Limb (tissue), 2 donors: ENCODE measurements at regions not wholly inside any gene's neighbourhood (a gene's known extent, or its start where the extent isn't known, plus 50 kb on each side); places are given as distances from the start of the nearest gene placed in this dataset.

Source experiments
- DNase-seq, 2 donors: peaks; one replicate each; pipeline ENCODE4 v3.0.0-alpha.2; 2016; ENCODE audit errors: extremely low spot score in 2 of 2

DNA sequence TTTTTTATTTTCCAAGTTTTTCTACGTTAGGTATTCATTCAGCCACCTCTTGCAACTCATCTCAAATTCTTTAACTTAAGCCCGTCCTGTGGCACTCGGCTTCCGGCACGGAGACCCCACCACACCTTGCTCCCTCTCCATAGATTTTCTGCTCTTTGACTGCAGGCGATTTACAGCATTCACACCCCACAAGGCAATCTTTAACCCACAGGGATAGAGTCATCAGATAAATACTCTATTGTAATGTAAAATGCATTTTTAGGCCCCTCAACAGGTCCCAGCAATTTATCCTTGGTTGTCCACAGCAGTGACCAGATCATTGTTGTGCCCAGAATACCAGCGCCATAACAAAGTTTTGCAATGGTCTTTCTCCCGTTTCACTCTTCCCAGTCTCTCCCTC is 132.3 kb upstream of the EPHA4 start:
- DNase-seq = no peak

- no peak for DNase-seq
Observed at GRCh38 chr2:221693365-221693764, 121.3 kb upstream of the EPHA4 start.

- DNase-seq = no peak
Observed at GRCh38 chr2:221691571-221691970, 119.5 kb upstream of the EPHA4 start.

DNA sequence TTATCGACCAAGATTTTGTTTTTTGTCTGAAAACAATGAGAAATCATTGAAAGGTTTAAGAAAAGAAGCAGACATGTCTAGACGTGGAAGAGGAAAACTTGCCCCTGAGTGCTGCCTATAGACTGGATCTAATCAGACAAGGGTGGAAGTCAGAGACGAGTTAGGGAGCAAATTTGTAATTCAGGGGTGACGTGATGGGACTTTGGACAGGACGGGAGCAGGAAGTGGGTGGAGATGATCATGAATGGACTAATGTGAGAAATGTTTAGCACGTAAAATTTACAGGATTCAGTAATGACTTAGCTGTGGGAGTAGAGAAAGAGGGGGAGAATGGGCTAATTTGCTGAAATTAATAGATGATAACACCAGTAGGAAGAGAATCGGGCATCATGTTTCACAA is 117.0 kb upstream of the EPHA4 start:
- DNase-seq = no peak

GRCh38 chr2:221680548-221680947 is 108.4 kb upstream of the EPHA4 start:
- DNase-seq = no peak

- no peak for DNase-seq
Observed at GRCh38 chr2:221677688-221678087, 105.6 kb upstream of the EPHA4 start.

DNA sequence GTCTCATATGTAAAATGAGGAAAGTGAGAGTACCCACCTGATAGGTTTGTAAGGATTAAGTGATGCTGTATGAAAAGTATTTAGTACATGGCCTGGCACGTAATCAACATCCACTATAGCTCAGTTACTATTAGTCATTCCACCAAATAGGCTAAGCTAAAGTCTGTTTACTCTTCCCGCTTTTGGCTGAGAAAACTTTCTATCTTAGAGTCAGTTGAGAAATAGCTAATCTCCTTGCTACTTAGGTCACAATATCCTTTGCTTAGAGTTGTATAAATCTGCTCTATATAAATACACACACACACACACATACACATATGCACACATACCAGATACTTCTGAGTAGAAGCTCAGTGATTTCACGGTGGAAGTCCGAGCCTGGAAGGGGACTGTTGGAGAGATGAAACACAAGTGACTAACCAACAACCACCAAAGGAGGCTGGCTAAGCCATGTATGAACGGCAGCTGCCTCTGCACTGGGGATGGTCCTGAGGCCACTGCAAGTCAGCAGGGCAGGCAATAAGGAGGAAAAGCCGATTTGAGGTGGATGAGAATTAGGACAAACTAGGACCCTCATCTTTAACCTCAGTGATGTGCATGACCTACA is 104.6 kb upstream of the EPHA4 start:
- no peak for DNase-seq

DNA sequence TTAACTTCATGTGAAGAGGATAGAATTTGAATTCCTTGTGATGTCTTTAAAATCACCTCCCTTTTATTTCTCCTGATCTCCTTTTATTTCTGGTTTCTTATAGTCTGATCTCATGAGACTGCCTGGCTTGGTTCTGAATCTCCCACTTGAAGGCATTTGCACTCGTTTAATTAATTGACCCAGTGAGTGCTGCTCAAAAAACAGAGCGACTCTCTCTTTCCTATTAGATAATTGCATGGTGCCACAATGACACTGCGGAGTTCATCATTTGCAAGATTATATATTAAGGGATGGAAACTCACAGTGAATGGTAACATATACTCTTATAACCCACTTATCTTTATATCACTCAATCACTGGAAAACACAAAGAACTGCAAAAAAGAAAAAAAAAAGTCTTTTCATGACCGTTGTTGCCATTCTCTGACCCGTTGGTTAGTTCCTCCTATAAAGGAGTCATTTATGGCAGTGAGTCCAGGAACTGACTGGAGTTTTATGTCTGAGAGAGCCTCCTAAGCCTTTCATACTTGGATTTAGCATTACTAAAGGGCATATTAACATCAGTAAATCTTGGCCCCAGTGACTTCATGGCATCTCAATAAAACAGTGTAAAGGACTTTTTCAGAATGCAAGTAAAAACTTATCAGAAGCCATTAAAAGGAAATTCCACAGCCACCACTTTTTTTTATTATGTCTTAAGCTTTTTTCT is 103.3 kb upstream of the EPHA4 start:
- no peak for DNase-seq

DNA sequence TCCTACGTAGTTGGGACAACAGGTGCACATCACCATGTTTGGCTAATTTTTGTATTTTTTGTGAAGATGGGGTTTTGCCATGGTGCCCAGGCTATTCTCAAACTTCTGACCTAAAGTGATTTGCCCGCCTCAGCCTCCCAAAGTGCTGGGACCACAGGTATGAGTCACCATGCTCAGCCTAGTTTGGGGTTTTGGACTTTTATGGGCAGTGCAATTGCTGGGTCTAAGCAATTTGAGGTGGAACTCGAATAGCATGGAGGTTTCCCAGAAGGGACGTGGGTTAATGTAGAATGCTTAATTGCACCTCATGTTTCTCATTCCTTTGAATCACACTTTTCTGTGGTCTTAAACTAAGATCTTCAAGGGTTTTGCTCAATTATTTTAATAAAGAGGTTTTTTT is 102.3 kb upstream of the EPHA4 start:
- no peak for DNase-seq

GRCh38 chr2:221673248-221673647 is 101.1 kb upstream of the EPHA4 start:
- DNase-seq = no peak

GRCh38 chr2:221671515-221671914 is 99.4 kb upstream of the EPHA4 start:
- DNase-seq = no peak

GRCh38 chr2:221662689-221663391 is 90.7 kb upstream of the EPHA4 start:
- no peak for DNase-seq

DNA sequence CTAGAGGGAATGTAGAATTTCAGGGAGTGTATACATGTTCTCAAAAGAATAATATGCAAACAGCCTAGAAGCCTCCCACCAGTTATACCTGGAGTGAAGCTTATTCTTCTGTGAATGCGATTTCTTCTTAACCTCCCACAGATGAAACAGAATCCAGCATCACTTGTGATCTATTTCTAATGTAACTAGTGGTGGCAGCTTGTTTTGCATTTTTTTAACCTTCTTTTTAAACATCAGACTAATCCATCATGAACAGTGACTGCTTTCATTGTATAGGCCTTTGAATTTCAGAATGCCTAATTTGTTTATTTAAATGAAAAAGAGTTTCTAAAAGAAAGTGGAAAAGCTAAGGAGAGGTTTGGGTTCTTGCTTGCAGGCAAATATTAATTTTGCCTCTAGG is 85.7 kb upstream of the EPHA4 start:
- DNase-seq = no peak

GRCh38 chr2:221655300-221655699 is 83.2 kb upstream of the EPHA4 start:
- no peak for DNase-seq

DNA sequence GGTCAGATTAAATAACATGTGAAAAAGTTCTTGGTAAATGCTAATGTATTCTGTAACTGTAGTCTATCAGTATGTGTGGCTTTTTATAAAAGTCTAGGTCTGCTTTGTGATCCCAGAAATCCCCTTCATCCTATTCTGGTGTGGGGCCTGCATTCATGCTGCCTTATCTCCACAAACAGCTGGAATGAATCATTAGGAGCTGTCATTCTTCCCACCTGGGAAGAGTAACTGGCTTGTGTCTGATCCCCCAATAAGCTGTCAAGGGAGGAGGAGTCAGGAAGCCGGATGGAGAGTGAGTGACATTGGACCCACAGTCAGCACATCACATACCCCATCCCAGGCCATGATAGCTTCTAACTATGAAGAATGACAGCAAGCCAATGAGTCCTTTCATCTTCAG is 81.1 kb upstream of the EPHA4 start:
- no peak for DNase-seq

DNA sequence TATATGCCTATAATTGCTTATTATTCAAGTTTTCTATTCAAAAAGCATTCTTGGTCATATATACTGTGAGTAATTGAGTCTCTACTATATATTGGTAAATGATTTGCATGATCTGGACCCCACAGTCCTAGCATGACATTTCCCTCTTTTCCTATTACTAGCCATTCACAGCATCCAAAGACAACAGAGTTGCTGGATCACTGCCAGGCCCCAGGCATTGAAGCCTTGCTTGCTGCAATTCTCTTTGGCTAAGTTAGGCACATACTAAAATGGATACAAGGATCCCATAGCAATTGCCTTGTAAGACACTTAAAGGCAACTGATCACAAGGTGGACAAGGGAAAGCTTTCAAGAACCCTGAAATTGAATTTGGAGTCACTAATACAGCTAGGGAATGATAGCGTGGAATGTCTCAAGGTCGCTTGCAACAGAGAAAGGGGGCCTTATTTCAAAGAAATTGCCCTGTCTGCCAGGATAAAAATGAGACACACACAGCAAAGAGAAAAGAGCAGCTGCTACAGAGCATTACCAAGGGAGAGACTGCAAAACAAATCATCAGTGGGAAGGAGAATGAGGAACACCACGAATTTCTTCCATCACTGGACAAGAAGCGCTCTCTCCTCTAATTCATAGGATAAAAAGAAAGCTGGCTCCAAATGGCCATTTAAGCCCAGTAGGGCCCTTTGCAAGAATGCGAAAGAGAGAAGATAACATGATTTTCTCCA is 77.1 kb upstream of the EPHA4 start:
- DNase-seq = peak; percentile 15 to 71

DNA sequence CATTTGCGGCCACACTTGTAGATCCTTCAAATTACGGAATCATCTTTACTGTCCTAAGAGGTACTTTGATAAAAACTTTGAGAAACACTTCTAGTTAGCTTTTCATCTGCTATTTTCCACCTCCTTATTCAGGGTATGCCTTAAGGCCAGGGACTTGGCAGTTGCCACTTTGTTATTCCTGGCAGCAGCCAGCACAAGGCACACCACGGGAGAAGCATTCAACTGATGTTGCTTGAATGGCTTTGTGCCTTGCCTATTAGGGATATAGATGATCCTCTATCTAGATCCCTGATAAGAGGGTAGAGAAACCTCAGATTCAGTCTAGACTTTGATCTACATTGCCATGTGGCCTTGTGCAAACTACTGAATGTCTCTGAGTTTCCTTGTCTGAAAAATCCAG is 70.3 kb upstream of the EPHA4 start:
- DNase-seq = no peak

DNA sequence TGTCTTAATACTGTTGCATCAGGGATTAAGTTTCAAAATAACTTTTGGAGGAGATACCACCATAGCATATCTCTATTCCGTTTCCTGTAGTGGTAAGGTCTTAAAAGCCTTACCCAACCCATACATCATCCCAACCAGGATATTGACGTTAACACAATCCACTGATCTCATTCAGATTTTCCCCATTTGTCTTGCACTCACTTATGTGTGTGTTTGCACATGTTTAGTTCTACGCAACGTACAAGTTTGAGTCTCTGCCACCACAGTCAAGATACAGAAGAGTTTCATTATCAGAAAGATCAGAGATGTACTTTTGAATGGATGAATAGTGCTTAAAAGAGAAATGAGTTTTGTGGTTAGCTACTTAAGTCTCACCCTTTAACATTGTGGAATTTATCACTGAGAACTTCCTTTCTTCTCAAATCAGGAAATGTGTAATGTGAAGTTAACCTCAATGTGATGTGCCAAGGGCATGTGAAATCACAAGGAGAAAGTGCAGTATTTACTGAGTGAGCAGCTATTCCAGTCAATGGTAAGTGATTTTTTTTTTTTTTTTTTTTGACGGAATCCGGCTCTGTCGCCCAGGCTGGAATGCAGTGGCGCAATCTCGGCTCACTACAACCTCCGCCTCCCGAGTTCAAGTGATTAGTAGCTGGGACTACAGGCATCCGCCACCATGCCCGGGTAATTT is 69.2 kb upstream of the EPHA4 start:
- DNase-seq = no peak

GRCh38 chr2:221640686-221641085 is 68.6 kb upstream of the EPHA4 start:
- no peak for DNase-seq

GRCh38 chr2:221637851-221638250 is 65.7 kb upstream of the EPHA4 start:
- DNase-seq = no peak

GRCh38 chr2:221635949-221636348 is 63.8 kb upstream of the EPHA4 start:
- no peak for DNase-seq

- DNase-seq = no peak
Observed at GRCh38 chr2:221629468-221629867, 57.4 kb upstream of the EPHA4 start.
